Gastrocnemius medialis (tissue), 4 donors: ENCODE measurements at regions not wholly inside any gene's neighbourhood (a gene's known extent, or its start where the extent isn't known, plus 50 kb on each side); places are given as distances from the start of the nearest gene placed in this dataset.

Experiments used
- CTCF ChIP-seq, 5 experiments: fragments of 450-650 bp in 3 of 5; fragments of 200-600 bp in 2 of 5; sonication (generic) in 2 of 5; IDR thresholded peaks in 4 of 5; conservative IDR thresholded peaks in 1 of 5; 1 replicate in 4 of 5; 2 replicates in 1 of 5; pipeline ENCODE4 v1.5.1; 2016 to 2019; ENCODE audit warnings: antibody characterized with exemption in 5 of 5, mild to moderate bottlenecking in 3 of 5, moderate library complexity in 3 of 5
- POLR2A ChIP-seq, 2 donors: fragments of 450-650 bp; IDR thresholded peaks; one replicate each; pipeline ENCODE4 v1.6.1; 2017; ENCODE audit warnings: antibody characterized with exemption in 2 of 2, mild to moderate bottlenecking in 2 of 2, moderate library complexity in 2 of 2

- TF ChIP-seq POLR2A (IDR thresholded peaks at IDR 0.05) (no peak), CTCF (IDR thresholded peaks at IDR 0.05 in 4 of 5, conservative IDR thresholded peaks at IDR 0.05 in 1 of 5) (no peak)
These were observed 301.2 kb upstream of the BMP2 start for GRCh38 chr20:6466075-6466810.
